HK-2 (cell line): ENCODE measurements at regions not wholly inside any gene's neighbourhood (a gene's known extent, or its start where the extent isn't known, plus 50 kb on each side); places are given as distances from the start of the nearest gene placed in this dataset.

Source experiments
- DNase-seq: peaks from one replicate; pipeline ENCODE4 v3.0.0-alpha.2; 2018; ENCODE audit not compliant: unreplicated experiment

- no peak for DNase-seq
These were observed 200.8 kb upstream of the PFKP start for GRCh38 chr10:2866569-2866968.

DNA sequence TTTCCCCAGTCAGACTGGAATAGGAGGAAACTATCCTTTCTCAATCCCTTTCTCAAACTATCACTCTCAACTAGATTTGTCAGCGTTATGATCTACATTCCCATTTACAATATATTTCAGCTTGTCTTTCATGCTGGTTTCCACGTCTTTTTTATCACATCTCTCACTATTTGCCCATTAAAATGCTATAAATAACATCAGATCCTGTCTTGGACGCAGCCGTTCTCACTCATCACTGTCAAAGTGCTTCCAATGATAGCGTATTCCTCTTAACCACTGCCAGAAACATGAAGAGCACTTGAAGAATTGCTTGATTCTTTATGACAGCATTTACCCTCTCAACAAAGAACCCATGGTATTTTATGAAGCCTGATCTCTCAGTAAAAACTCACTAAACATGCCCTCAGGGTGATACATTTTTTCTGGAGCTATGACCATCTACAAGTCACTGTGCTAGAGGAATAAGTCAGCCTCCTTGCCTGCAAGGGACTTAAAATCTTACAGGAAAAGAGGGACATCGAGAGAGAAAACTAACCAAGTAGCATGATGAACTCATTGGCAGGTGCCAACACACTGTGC lies 205.6 kb upstream of the PFKP start:
- no peak for DNase-seq

DNA sequence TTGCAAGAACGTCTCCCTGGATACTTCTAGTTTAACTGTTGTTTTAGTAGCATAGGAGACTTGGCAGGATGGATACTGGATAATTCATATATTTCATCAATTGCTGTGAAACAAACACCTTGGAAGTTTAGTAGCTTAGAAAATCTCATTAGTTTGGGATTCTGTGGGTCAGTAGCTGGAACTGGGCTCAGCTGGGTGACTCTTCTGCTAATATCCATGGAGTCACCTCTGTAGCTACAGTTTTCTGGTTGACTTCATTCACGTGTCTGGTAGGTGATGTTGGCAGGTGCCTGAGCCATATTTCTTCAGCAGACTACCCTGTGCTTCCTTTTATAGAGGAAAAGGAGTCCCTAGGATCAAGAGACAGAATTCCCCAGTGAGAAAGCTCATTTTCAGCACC lies 208.9 kb upstream of the PFKP start:
- no peak for DNase-seq

GRCh38 chr10:2856598-2856997 lies 210.8 kb upstream of the PFKP start:
- no peak for DNase-seq

GRCh38 chr10:2852574-2853323 lies 214.6 kb upstream of the PFKP start:
- DNase-seq, result no peak

DNA sequence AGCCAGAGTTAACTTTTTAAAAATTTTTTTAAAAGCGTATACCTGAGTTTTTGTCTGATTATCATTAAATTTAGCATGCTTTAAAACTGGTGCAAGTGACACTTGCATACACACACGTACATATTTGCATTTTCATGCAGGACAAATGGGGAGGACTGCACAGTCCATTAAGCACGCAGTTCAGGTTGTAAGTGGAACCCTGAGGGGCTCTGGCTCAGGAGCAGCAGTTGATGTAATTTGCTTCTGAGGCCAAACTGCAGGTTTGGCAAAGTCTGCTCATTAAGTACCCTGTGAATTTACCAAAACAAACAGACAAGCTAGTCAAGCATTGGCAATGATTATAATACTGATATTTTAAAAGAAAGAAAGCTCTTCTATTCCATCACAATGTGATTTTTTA lies 215.8 kb upstream of the PFKP start:
- no peak for DNase-seq

GRCh38 chr10:2850202-2850601 lies 217.1 kb upstream of the PFKP start:
- DNase-seq, result no peak

DNA sequence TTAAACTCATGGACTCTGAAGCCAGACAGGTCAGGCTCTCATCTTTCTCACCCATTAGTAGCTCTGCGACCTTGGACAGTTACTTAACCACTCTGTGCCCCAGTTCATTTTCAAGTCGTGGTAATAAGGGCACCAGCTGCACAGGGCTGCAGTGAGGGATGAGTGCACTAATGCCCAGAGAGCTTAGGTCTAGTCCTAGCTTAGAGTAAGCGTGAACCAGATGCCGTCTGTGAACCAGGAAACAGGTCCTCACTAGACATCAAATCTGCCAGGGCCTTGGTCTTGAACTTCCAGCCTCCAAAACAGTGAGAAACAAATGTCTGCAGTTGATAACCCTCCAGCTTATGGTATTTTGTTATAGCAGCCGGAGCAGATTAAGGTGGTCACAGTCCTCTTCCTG lies 222.4 kb upstream of the PFKP start:
- no peak for DNase-seq

- DNase-seq, result peak; percentile 28
These were observed 228.1 kb upstream of the PFKP start for GRCh38 chr10:2839081-2839725.

DNA sequence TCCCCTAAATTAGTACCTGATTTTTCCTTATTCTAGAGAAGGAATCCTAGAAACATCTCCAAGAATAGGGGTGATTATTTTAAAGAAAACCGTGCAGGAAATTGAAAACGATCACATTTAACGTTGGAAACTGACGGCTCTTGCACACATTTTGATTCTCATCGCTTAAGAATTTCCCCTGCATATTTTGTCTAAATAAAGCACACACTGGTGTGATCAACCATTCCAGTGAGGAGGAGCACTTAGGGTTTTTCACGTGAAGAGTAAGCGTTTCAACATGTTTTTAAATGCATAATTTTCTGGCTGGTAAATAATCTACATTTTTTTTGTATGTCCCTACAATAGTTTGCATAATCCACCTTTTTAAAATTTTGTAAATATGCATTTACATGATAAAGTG lies 229.7 kb upstream of the PFKP start:
- DNase-seq, result no peak

- DNase-seq, result no peak
These were observed 230.3 kb upstream of the PFKP start for GRCh38 chr10:2836921-2837662.

DNA sequence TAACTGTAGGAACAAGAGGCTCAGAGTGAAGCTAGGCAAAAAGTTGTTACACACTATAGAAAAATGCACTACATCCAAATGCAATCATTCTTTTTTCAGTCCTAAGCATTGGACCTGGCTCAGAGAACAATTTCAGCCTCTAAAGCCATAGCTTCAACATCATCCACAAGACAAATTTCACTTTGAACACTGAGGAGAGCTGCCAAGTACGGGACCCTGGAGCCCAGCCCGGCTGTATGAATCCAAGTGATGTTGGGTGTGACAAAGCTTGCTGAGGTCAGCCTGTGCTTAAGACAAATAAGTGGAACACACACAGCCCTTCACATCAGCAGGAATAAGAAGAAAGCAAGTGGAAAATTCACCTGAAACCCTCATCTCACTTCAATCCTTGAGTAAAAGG lies 233.1 kb upstream of the PFKP start:
- no peak for DNase-seq

- no peak for DNase-seq
These were observed 235.8 kb upstream of the PFKP start for GRCh38 chr10:2831509-2831908.

GRCh38 chr10:2828741-2829140 lies 238.6 kb upstream of the PFKP start:
- no peak for DNase-seq

DNA sequence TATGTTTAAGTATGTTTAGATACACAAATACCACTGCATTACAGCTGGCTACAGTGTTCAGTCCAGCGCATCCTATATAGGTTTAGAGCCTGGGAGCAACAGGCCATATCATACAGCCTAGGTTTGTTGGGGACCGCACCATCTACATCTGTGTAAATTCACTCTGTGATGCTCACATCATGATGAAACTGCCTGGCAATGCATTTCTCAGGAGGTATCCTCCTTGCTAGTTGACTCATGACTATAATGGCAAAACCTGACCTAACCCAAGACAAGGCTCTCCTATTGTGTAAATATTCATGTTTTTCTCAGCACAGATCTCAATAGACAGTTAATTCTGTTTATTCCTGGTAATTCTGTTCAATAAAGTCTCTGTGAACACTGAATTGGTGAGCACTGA lies 240.7 kb upstream of the PFKP start:
- no peak for DNase-seq

DNA sequence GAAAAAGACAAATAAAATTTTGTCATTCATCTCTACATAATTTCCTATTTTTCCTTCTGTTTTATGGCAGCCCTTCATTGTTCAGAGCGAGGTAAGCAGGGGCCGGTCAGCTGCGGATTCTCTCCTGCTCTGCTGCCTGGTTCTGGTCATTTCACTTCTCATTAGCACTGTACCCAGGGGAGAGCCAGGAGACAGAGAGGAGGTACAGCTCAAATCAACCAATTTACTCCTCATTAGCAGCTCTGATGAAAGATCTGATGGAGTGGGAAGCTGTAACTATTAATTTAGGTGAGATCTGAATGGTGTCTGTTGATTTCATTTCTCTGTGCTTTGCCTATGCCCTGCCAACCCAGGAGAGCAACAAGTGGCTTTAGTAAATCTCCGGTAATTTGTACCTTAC lies 241.5 kb upstream of the PFKP start:
- no peak for DNase-seq

GRCh38 chr10:2817940-2818636 lies 249.3 kb upstream of the PFKP start:
- no peak for DNase-seq

DNA sequence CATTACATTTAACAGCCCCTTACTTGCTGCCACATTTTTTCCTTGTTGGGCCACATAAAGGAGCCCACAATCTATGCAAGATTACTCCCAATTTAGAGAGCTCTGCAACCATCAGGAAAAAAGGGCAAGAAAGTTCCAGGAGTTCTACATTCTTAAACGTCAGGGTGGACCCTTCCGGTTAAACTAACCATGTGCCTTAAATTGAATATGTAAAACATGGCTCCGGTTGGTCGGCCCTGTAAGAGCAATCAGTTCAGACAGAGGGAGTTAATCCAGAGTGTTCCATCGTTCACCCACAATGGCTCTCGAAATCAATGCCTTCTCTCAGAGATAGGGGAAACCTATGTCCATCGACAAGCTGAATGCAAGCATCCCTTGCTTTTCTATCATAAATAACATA lies 253.7 kb upstream of the PFKP start:
- DNase-seq, result no peak

DNA sequence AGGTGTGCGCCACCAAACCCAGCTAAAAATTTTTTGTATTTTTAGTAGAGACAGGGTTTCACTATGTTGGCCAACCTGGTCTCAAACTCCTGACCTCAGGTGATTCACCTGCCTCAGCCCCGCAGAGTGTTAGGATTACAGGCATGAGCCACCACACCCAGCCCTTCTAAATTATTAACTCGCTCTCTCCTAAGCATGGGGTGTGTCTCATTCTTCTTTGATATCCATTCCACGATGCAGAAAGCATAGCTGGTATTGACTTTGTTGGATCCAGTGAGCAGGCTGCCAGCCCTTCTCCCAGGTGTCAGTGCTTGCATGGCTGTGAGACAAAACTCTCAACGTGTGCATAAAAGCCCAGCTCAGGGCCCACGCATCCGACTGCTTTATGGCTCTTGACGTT lies 254.1 kb upstream of the PFKP start:
- no peak for DNase-seq

- no peak for DNase-seq
These were observed 254.7 kb upstream of the PFKP start for GRCh38 chr10:2812631-2813030.

- DNase-seq, result no peak
These were observed 267.2 kb upstream of the PFKP start for GRCh38 chr10:2800178-2800577.
